ENCODE measurements at regions not wholly inside any gene's neighbourhood (a gene's known extent, or its start where the extent isn't known, plus 50 kb on each side); places are given as distances from the start of the nearest gene placed in this dataset.

- Histone ChIP-seq H3K4me3 (no peak overlapping the region), H3K27ac (no peak overlapping the region), H3K9me3 (no peaks in the 10 kb centered on the region), H3K36me3 (no peaks in the 10 kb centered on the region), H3K4me1 (peaks cover 8% of the 10 kb centered on the region), H3K27me3 (no peaks in the 10 kb centered on the region)
- intact Hi-C loops (cut with DNase I) = no loop called here
- DNase-seq (no peak), ATAC-seq (peak; percentile 13)
- TF ChIP-seq CTCF (IDR thresholded peaks at IDR 0.05) = no peak
Measured at GRCh38 chr15:95930659-95931375, 399.7 kb upstream of the NR2F2 start.

DNA sequence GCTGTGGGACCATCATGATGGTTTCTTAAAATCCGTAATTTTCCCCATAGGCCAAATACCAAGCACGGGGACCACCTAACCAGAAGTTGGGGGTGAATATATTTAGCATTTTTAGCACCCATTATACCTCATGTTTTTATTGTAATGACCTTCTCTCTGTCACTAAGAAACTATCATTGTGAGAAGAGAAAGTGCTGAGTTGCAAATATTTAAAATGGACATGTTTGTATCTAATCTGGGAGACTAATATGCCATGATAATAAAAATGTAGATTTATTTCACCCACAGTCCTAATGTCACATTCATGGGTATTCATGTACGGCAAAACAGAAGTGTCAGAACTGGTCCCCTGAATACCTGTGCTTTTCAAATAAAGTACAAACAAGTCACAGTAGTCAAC, 398.9 kb upstream of the NR2F2 start:
- ATAC-seq (no peak), DNase-seq (no peak)
- peaks cover 8% of the 10 kb centered on the region for H3K4me1 ChIP-seq
- H3K9me3 ChIP-seq = no peaks in the 10 kb centered on the region
- no peak overlapping the region for H3K27ac ChIP-seq
- intact Hi-C loops (cut with DNase I) = no loop called here
- no peak for TF ChIP-seq CTCF (IDR thresholded peaks at IDR 0.05)
- no peaks in the 10 kb centered on the region for H3K36me3 ChIP-seq
- no peaks in the 10 kb centered on the region for H3K27me3 ChIP-seq
- no peak overlapping the region for H3K4me3 ChIP-seq

DNA sequence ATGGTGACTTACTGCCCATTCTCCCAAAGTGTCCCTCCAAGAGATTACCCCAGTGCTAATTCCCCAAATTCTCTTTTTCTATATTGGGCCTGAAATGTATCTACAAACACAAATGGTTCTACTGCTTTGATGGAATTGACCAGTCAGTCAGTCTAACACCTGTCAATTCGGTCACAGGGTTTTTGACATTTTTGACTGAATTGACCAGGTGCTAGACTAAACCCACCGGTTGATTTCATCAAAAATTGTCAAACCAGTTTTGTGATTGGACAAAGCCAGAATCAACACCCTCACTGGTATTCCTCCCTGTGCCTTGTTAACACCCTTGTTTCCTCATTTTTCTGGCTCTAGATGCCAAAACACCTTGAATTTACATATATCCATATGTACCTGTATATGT, 398.4 kb upstream of the NR2F2 start:
- no peak for ATAC-seq
- Histone ChIP-seq H3K27me3 (no peaks in the 10 kb centered on the region), H3K4me3 (no peak overlapping the region), H3K36me3 (no peaks in the 10 kb centered on the region), H3K4me1 (peaks cover 8% of the 10 kb centered on the region), H3K27ac (no peak overlapping the region), H3K9me3 (no peaks in the 10 kb centered on the region)
- intact Hi-C loops (cut with DNase I) = no loop called here
- DNase-seq = no peak
- no peak for TF ChIP-seq CTCF (IDR thresholded peaks at IDR 0.05)

- intact Hi-C loops (cut with DNase I) = no loop called here
- ATAC-seq = no peak
Measured at GRCh38 chr15:95932676-95933075, 397.8 kb upstream of the NR2F2 start.

GRCh38 chr15:95935852-95936251, 394.6 kb upstream of the NR2F2 start:
- Histone ChIP-seq H3K4me3 (no peak overlapping the region), H3K9me3 (no peaks in the 10 kb centered on the region), H3K4me1 (peaks cover 8% of the 10 kb centered on the region), H3K27ac (no peak overlapping the region), H3K27me3 (no peaks in the 10 kb centered on the region), H3K36me3 (no peaks in the 10 kb centered on the region)
- no peak for TF ChIP-seq CTCF (IDR thresholded peaks at IDR 0.05)
- DNase-seq (no peak), ATAC-seq (no peak)
- intact Hi-C loops (cut with DNase I) = no loop called here

More at GRCh38 chr15:95932676-95933075, 397.8 kb upstream of the NR2F2 start:
- Histone ChIP-seq H3K4me1 (peaks cover 8% of the 10 kb centered on the region), H3K9me3 (no peaks in the 10 kb centered on the region), H3K36me3 (no peaks in the 10 kb centered on the region), H3K4me3 (no peak overlapping the region), H3K27ac (no peak overlapping the region), H3K27me3 (no peaks in the 10 kb centered on the region)
- no peak for TF ChIP-seq CTCF (IDR thresholded peaks at IDR 0.05)
- DNase-seq = no peak

DNA sequence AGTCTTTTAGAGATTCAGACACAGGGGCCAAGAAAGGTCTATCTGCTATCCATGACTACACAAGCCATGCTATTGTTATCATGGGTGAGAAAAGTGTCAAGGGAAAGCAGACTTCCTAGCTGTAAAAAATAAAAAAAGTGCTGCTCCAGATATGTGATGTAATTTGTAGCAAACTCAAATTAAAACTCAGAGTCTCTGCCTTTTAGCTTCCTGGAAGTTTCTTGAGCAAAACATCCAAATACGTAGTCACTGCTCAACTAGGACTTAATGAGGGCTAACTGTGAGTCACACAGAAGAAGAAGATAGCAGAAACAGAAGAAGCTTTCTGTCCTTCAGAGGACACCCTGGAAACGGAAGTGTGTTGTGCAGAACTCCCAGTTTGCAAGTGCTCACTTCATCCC, 393.4 kb upstream of the NR2F2 start:
- no peak for ATAC-seq
- Histone ChIP-seq H3K27me3 (no peaks in the 10 kb centered on the region), H3K36me3 (no peaks in the 10 kb centered on the region), H3K4me3 (no peak overlapping the region), H3K4me1 (no peaks in the 10 kb centered on the region), H3K27ac (no peak overlapping the region), H3K9me3 (no peaks in the 10 kb centered on the region)
- DNase-seq = no peak
- intact Hi-C loops (cut with DNase I) = no loop called here
- TF ChIP-seq CTCF (IDR thresholded peaks at IDR 0.05) = no peak
